B cell (primary cell): ENCODE measurements at regions not wholly inside any gene's neighbourhood (a gene's known extent, or its start where the extent isn't known, plus 50 kb on each side); places are given as distances from the start of the nearest gene placed in this dataset.

Experiments
- ATAC-seq: fragments of 200-7000 bp; cut with Tn5 transposase; one replicate; pipeline ENCODE4 v1.10.0; 2021; ENCODE audit warnings: low read depth, mild to moderate bottlenecking, moderate number of reproducible peaks, moderate library complexity
- CTCF ChIA-PET: fragments of 350-600 bp; sonication (Branson Sonifier 250); formaldehyde crosslinking; loops from one replicate; lab custom pipeline; 2021; ENCODE audit warnings: antibody characterized with exemption, inconsistent platforms; lab: Charles Lee
- POLR2A ChIA-PET: fragments of 350-600 bp; sonication (Branson Sonifier 250); formaldehyde crosslinking; loops from one replicate; lab custom pipeline; 2021; ENCODE audit warnings: antibody characterized with exemption; lab: Charles Lee
- DNase-seq: peaks from one replicate; pipeline ENCODE4 v3.0.0; 2013
- H2AFZ ChIP-seq: 2 replicates; pipeline ENCODE4 v1.6.1; 2012; ENCODE audit warnings: mild to moderate bottlenecking, low read depth, low read length; ENCODE audit not compliant: insufficient read depth, poor library complexity, severe bottlenecking
- H3K27ac ChIP-seq, 2 donors: 1 replicate in 1 of 2; 2 replicates in 1 of 2; pipeline ENCODE4 v1.5.1; 2012 to 2013; ENCODE audit warnings: low read length in 2 of 2, mild to moderate bottlenecking in 2 of 2, moderate library complexity in 1 of 2
- H3K27me3 ChIP-seq, 4 experiments: fragments of 200-600 bp in 1 of 4; sonication (generic) in 1 of 4; replicated peaks in 1 of 4; 1 replicate in 2 of 4; 2 replicates in 2 of 4; pipeline versions ENCODE4 v1.6.1 to v1.7.0; 2013 to 2016; ENCODE audit warnings: low read length in 3 of 4, mild to moderate bottlenecking in 2 of 4, mixed read lengths in 1 of 4, moderate library complexity in 1 of 4; ENCODE audit not compliant: insufficient read depth in 4 of 4, control insufficient read depth in 3 of 4; ENCODE audit errors: control extremely low read depth in 1 of 4
- H3K36me3 ChIP-seq, 2 experiments: replicated peaks in 1 of 2; 1 replicate in 1 of 2; 2 replicates in 1 of 2; pipeline versions ENCODE4 v1.6.1 to v1.7.1; 2013; ENCODE audit warnings: low read length in 1 of 2; ENCODE audit not compliant: insufficient read depth in 2 of 2, control insufficient read depth in 1 of 2; ENCODE audit errors: control extremely low read depth in 1 of 2, extremely low read depth in 1 of 2
- H3K4me1 ChIP-seq, 2 donors: fragments of 200-600 bp in 1 of 2; sonication (generic) in 1 of 2; 1 replicate in 1 of 2; 2 replicates in 1 of 2; pipeline versions ENCODE4 v1.5.1 to v1.6.1; 2013 to 2017; ENCODE audit warnings: low read length in 2 of 2; ENCODE audit not compliant: control insufficient read depth in 2 of 2, insufficient read depth in 2 of 2
- H3K4me2 ChIP-seq: replicated peaks from 2 replicates; pipeline ENCODE3; 2012; ENCODE audit warnings: mild to moderate bottlenecking, low read depth, low read length; ENCODE audit not compliant: poor library complexity, severe bottlenecking
- H3K4me3 ChIP-seq, 5 experiments: fragments of 200-600 bp in 1 of 5; sonication (generic) in 1 of 5; 1 replicate in 3 of 5; 2 replicates in 2 of 5; pipeline versions ENCODE4 v1.5.1 to v1.7.0; 2011 to 2016; ENCODE audit warnings: low read length in 4 of 5, mild to moderate bottlenecking in 4 of 5, low read depth in 2 of 5, control low read depth in 1 of 5, moderate library complexity in 1 of 5; ENCODE audit not compliant: insufficient read depth in 1 of 5; ENCODE audit errors: control extremely low read depth in 1 of 5, extremely low read depth in 1 of 5
- H3K79me2 ChIP-seq: fragments of 200-600 bp; sonication (generic); one replicate; pipeline ENCODE4 v1.6.0; 2016; ENCODE audit warnings: low read length; ENCODE audit not compliant: control insufficient read depth, insufficient read depth
- H3K9ac ChIP-seq: fragments of 200-600 bp; sonication (generic); 2 replicates; pipeline ENCODE4 v1.6.1; 2017; ENCODE audit warnings: mild to moderate bottlenecking, low read length, moderate library complexity
- H3K9me3 ChIP-seq, 3 donors: one replicate each; pipeline versions ENCODE4 v1.6.1 to v1.7.1; 2013; ENCODE audit warnings: low read length in 2 of 3; ENCODE audit not compliant: control insufficient read depth in 2 of 3, insufficient read depth in 1 of 3; ENCODE audit errors: control extremely low read depth in 1 of 3
- H4K20me1 ChIP-seq: 2 replicates; pipeline ENCODE4 v1.6.0; 2012; ENCODE audit warnings: mild to moderate bottlenecking, low read length; ENCODE audit not compliant: insufficient read depth, control insufficient read depth, poor library complexity, severe bottlenecking
- H3K27ac Mint-ChIP-seq: one replicate; pipeline ENCODE4 v1.8.0; 2021; ENCODE audit warnings: mixed read lengths
- H3K27me3 Mint-ChIP-seq: one replicate; pipeline ENCODE4 v1.8.0; 2021; ENCODE audit warnings: mixed read lengths
- H3K4me1 Mint-ChIP-seq: one replicate; pipeline ENCODE4 v1.8.0; 2021; ENCODE audit warnings: mixed read lengths
- H3K4me3 Mint-ChIP-seq: one replicate; pipeline ENCODE4 v1.8.0; 2021; ENCODE audit warnings: mixed read lengths
- H3K9me3 Mint-ChIP-seq: one replicate; pipeline ENCODE4 v1.8.0; 2022; ENCODE audit warnings: mixed read lengths; ENCODE audit not compliant: insufficient read depth
- WGBS: methylation state at CpG from one replicate; pipeline ENCODE4 v1.1.5; 2013; ENCODE audit warnings: missing lambda C conversion rate; ENCODE audit not compliant: insufficient coverage; 5-methylcytosine and 5-hydroxymethylcytosine counted together
- intact Hi-C: fragments of 100-400 bp; cut with micrococcal nuclease; formaldehyde crosslinking; loops from one replicate; pipeline ENCODE4 v1.10.0; 2022
- TF ChIP-seq, protein P1 (sequence below): fragments of 200-600 bp; IDR thresholded peaks from one replicate; pipeline ENCODE4 v1.8.0; 2022; ENCODE audit warnings: antibody characterized with exemption, mild to moderate bottlenecking

DNA sequence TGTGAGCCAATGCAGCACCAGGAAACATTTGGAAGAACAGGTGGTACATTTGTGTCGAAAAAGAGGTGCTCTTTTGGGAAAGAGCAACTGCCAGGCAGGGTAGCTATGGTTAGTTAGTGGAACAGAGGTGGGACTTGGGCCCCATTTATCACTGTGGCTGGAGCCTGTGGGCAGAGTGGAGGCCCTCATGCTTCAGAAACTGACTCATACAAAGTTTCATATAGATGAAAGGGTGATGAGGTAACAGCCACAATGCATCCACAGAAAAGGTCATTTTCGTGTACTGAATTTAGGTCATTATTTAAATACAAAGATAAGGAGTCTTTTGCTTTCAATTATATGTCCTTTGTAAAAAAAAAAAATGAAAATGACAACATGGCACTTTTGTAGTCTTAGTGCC is 76.4 kb upstream of the HS3ST5 start:
- no peaks in the 10 kb centered on the region for H3K27me3 ChIP-seq
- CTCF ChIA-PET, result no interaction called here
- no peaks in the 10 kb centered on the region for H3K4me1 ChIP-seq
- H3K27me3 Mint-ChIP-seq, result no peaks in the 10 kb centered on the region
- no peak overlapping the region for H3K9ac ChIP-seq
- H3K4me3 Mint-ChIP-seq, result no peak overlapping the region
- DNase-seq (no peak), ATAC-seq (no peak)
- no peaks in the 10 kb centered on the region for H4K20me1 ChIP-seq
- intact Hi-C loops, result no loop called here
- H2AFZ ChIP-seq, result no peak overlapping the region
- H3K27ac ChIP-seq, result no peak overlapping the region
- H3K4me2 ChIP-seq, result no peak overlapping the region
- H3K4me1 Mint-ChIP-seq, result no peaks in the 10 kb centered on the region
- POLR2A ChIA-PET, result no interaction called here
- no peaks in the 10 kb centered on the region for H3K9me3 ChIP-seq
- TF ChIP-seq, protein P1, sequence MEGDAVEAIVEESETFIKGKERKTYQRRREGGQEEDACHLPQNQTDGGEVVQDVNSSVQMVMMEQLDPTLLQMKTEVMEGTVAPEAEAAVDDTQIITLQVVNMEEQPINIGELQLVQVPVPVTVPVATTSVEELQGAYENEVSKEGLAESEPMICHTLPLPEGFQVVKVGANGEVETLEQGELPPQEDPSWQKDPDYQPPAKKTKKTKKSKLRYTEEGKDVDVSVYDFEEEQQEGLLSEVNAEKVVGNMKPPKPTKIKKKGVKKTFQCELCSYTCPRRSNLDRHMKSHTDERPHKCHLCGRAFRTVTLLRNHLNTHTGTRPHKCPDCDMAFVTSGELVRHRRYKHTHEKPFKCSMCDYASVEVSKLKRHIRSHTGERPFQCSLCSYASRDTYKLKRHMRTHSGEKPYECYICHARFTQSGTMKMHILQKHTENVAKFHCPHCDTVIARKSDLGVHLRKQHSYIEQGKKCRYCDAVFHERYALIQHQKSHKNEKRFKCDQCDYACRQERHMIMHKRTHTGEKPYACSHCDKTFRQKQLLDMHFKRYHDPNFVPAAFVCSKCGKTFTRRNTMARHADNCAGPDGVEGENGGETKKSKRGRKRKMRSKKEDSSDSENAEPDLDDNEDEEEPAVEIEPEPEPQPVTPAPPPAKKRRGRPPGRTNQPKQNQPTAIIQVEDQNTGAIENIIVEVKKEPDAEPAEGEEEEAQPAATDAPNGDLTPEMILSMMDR, result no peak
- H3K79me2 ChIP-seq, result no peaks in the 10 kb centered on the region
- H3K27ac Mint-ChIP-seq, result no peak overlapping the region
- no peak overlapping the region for H3K4me3 ChIP-seq
- 60% methylated on average over 1 of the region's 2 CpGs for WGBS
- no peaks in the 10 kb centered on the region for H3K36me3 ChIP-seq
- no peaks in the 10 kb centered on the region for H3K9me3 Mint-ChIP-seq

DNA sequence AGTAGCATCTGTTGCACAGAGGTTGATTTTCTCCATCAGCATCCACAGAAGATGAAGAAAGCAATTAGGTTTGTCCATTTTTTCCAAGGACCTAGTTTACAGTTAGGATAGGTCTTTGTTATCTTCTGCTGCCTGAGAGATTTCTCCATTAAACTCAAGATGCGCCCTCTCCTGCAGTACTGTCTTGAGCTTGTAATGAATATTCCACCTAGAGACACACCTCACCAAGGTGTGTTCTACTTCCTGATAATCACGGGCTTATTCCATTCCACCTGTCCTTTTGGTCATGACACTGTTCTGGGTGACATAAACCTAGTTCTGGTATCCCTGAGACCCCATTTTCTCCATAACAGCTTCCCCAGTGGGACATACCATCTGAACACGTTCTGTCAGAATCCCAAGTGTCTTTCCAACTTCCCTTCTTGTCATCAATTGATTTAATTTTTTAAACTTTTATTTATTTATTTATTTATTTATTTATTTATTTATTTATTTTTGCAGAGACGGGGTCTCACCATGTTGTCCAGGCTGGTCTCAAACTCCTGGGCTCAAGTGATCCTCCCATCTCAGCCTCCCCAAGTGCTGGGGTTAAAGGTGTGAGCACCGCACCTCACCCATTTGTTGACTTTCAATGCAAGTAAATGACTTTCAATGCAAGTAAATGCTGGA is 75.6 kb upstream of the HS3ST5 start:
- Histone ChIP-seq H4K20me1 (no peaks in the 10 kb centered on the region), H3K4me3 (no peak overlapping the region), H3K9ac (no peak overlapping the region), H3K27ac (no peak overlapping the region), H3K27me3 (no peaks in the 10 kb centered on the region), H3K79me2 (no peaks in the 10 kb centered on the region), H3K4me2 (no peak overlapping the region), H3K4me1 (no peaks in the 10 kb centered on the region), H3K36me3 (no peaks in the 10 kb centered on the region), H3K9me3 (no peaks in the 10 kb centered on the region), H2AFZ (no peak overlapping the region)
- ChIA-PET CTCF (no interaction called here), POLR2A (no interaction called here)
- 40% methylated on average over 1 of the region's 5 CpGs for WGBS
- no peak overlapping the region for H3K27ac Mint-ChIP-seq
- no peak overlapping the region for H3K4me3 Mint-ChIP-seq
- TF ChIP-seq, protein P1, result no peak
- H3K4me1 Mint-ChIP-seq, result no peaks in the 10 kb centered on the region
- no peaks in the 10 kb centered on the region for H3K9me3 Mint-ChIP-seq
- DNase-seq (no peak), ATAC-seq (no peak)
- H3K27me3 Mint-ChIP-seq, result no peaks in the 10 kb centered on the region
- intact Hi-C loops, result no loop called here
